Transverse colon (tissue), 4 donors: ENCODE measurements at regions not wholly inside any gene's neighbourhood (a gene's known extent, or its start where the extent isn't known, plus 50 kb on each side); places are given as distances from the start of the nearest gene placed in this dataset.

Experiments
- POLR2A ChIP-seq: fragments of 450-650 bp; IDR thresholded peaks from one replicate; pipeline ENCODE4 v1.6.1; 2016; ENCODE audit warnings: antibody characterized with exemption, mild to moderate bottlenecking, moderate library complexity
- POLR2AphosphoS5 ChIP-seq, 3 donors: sonication (generic); formaldehyde crosslinking; IDR thresholded peaks; one replicate each; pipeline ENCODE4 v1.6.1; 2016; ENCODE audit warnings: antibody characterized with exemption in 3 of 3
- TF ChIP-seq, protein P1 (sequence below), 5 experiments: fragments of 200-600 bp in 3 of 5; fragments of 450-650 bp in 2 of 5; sonication (generic) in 3 of 5; IDR thresholded peaks; 1 replicate in 2 of 5; 2 replicates in 3 of 5; pipeline ENCODE4 v1.5.1; 2016 to 2017; ENCODE audit warnings: antibody characterized with exemption in 5 of 5, inconsistent platforms in 3 of 5, mild to moderate bottlenecking in 2 of 5, moderate library complexity in 1 of 5

DNA sequence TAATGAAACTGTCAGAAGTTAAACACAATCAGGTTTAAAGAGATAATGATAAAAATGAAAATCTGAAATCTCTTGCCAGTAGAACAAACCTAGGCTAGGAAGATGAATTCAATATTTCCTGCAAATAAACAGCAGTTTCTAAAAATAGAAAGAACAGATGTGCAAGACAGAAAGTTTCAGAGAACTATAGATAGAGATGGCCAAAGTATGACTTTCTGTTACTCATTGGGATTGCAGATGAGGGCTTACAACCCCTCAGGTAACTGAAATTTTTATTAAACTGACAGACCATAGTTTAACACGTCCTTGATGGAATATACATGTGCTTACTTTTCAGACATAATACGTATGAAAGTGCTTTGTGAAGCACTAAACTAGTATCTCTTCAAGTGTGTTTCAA lies 82.3 kb upstream of the PPARGC1A start:
- TF ChIP-seq, protein P1, sequence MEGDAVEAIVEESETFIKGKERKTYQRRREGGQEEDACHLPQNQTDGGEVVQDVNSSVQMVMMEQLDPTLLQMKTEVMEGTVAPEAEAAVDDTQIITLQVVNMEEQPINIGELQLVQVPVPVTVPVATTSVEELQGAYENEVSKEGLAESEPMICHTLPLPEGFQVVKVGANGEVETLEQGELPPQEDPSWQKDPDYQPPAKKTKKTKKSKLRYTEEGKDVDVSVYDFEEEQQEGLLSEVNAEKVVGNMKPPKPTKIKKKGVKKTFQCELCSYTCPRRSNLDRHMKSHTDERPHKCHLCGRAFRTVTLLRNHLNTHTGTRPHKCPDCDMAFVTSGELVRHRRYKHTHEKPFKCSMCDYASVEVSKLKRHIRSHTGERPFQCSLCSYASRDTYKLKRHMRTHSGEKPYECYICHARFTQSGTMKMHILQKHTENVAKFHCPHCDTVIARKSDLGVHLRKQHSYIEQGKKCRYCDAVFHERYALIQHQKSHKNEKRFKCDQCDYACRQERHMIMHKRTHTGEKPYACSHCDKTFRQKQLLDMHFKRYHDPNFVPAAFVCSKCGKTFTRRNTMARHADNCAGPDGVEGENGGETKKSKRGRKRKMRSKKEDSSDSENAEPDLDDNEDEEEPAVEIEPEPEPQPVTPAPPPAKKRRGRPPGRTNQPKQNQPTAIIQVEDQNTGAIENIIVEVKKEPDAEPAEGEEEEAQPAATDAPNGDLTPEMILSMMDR (IDR thresholded peaks at IDR 0.05) = no peak
- TF ChIP-seq POLR2A = no peak
- TF ChIP-seq POLR2AphosphoS5 (IDR thresholded peaks at IDR 0.05) = no peak
